Right lobe of liver (tissue), 4 donors: ENCODE measurements at regions not wholly inside any gene's neighbourhood (a gene's known extent, or its start where the extent isn't known, plus 50 kb on each side); places are given as distances from the start of the nearest gene placed in this dataset.

Source experiments
- POLR2A ChIP-seq: fragments of 450-650 bp; IDR thresholded peaks from one replicate; pipeline ENCODE4 v1.6.1; 2017; ENCODE audit warnings: antibody characterized with exemption, mild to moderate bottlenecking
- TF ChIP-seq, protein P1 (sequence below), 4 donors: fragments of 200-600 bp in 3 of 4; fragments of 450-650 bp in 1 of 4; IDR thresholded peaks; one replicate each; pipeline versions ENCODE4 v1.5.1 to v1.8.0; 2016 to 2022; ENCODE audit warnings: antibody characterized with exemption in 4 of 4, mild to moderate bottlenecking in 2 of 4
- donor health status: DM: no; HTN: no; CAD: no.
- donor health status: DM: no; HTN: no; CAD: no.
- donor health status: DM: no; HTN: yes; CAD: no.

DNA sequence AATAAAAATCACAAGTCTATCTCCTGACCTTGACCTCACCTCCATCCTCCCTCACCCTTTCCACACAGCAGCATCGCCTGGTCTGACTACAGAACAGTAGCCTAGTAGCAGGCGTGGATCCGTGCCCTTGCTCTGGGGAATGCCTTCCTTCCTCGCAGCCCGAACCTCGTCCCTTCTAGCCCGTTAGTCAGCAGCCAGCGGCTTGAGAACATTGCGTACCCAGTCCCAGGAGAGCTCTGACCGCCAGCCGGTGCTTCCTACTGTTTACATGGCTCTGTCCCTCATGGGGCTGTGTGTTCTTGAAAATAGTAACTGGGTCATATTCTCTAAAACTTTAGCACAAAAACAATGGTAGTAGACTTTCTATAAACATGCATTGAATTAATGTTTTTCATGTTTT, 682.7 kb upstream of the IGFBP3 start:
- TF ChIP-seq, protein P1, sequence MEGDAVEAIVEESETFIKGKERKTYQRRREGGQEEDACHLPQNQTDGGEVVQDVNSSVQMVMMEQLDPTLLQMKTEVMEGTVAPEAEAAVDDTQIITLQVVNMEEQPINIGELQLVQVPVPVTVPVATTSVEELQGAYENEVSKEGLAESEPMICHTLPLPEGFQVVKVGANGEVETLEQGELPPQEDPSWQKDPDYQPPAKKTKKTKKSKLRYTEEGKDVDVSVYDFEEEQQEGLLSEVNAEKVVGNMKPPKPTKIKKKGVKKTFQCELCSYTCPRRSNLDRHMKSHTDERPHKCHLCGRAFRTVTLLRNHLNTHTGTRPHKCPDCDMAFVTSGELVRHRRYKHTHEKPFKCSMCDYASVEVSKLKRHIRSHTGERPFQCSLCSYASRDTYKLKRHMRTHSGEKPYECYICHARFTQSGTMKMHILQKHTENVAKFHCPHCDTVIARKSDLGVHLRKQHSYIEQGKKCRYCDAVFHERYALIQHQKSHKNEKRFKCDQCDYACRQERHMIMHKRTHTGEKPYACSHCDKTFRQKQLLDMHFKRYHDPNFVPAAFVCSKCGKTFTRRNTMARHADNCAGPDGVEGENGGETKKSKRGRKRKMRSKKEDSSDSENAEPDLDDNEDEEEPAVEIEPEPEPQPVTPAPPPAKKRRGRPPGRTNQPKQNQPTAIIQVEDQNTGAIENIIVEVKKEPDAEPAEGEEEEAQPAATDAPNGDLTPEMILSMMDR (IDR thresholded peaks at IDR 0.05), result no peak
- TF ChIP-seq POLR2A, result no peak
